CD14-positive monocyte (primary cell): ENCODE measurements at regions not wholly inside any gene's neighbourhood (a gene's known extent, or its start where the extent isn't known, plus 50 kb on each side); places are given as distances from the start of the nearest gene placed in this dataset.

Experiments
- DNase-seq, 3 donors: peaks; one replicate each; pipeline ENCODE4 v3.0.0-alpha.2; 2011 to 2022
- H2AFZ ChIP-seq: 2 replicates; pipeline ENCODE4 v1.6.0; 2012; ENCODE audit warnings: mild to moderate bottlenecking, low read depth, low read length, inconsistent platforms; ENCODE audit not compliant: insufficient read depth, poor library complexity, severe bottlenecking
- H3K27ac ChIP-seq, 2 donors: 1 replicate in 1 of 2; 2 replicates in 1 of 2; pipeline ENCODE4 v1.5.1; 2012 to 2013; ENCODE audit warnings: low read length in 2 of 2, control low read depth in 1 of 2, inconsistent platforms in 1 of 2, low read depth in 1 of 2, mild to moderate bottlenecking in 1 of 2
- H3K27me3 ChIP-seq, 2 donors: one replicate each; pipeline versions ENCODE4 v1.6.0 to v1.6.1; 2011 to 2013; ENCODE audit warnings: low read length in 2 of 2; ENCODE audit not compliant: control insufficient read depth in 2 of 2, insufficient read depth in 2 of 2
- H3K36me3 ChIP-seq, 2 donors: replicated peaks in 1 of 2; 1 replicate in 1 of 2; 2 replicates in 1 of 2; pipeline versions ENCODE4 v1.5.1 to v1.6.1; 2012 to 2013; ENCODE audit warnings: low read length in 2 of 2, control low read depth in 1 of 2, inconsistent platforms in 1 of 2, mild to moderate bottlenecking in 1 of 2; ENCODE audit not compliant: insufficient read depth in 2 of 2, control insufficient read depth in 1 of 2
- H3K4me1 ChIP-seq, 2 donors: 1 replicate in 1 of 2; 2 replicates in 1 of 2; pipeline versions ENCODE4 v1.5.1 to v1.6.1; 2012 to 2013; ENCODE audit warnings: low read length in 2 of 2, control low read depth in 1 of 2, inconsistent platforms in 1 of 2, mild to moderate bottlenecking in 1 of 2, moderate library complexity in 1 of 2; ENCODE audit not compliant: insufficient read depth in 2 of 2, control insufficient read depth in 1 of 2
- H3K4me2 ChIP-seq: replicated peaks from 2 replicates; pipeline ENCODE3; 2012; ENCODE audit warnings: low read length, moderate library complexity, mild to moderate bottlenecking; ENCODE audit not compliant: poor library complexity, severe bottlenecking; ENCODE audit errors: extremely low read depth
- H3K4me3 ChIP-seq, 3 experiments: fragments of 200-600 bp in 1 of 3; sonication (generic) in 1 of 3; replicated peaks in 1 of 3; 1 replicate in 2 of 3; 2 replicates in 1 of 3; pipeline ENCODE4 v1.5.1; 2011 to 2013; ENCODE audit warnings: low read length in 3 of 3, mild to moderate bottlenecking in 3 of 3, control low read depth in 2 of 3, low read depth in 2 of 3, inconsistent platforms in 1 of 3, moderate library complexity in 1 of 3
- H3K79me2 ChIP-seq: 2 replicates; pipeline ENCODE4 v1.6.0; 2012; ENCODE audit warnings: mild to moderate bottlenecking, control low read depth, inconsistent platforms, low read length, moderate library complexity; ENCODE audit not compliant: insufficient read depth
- H3K9ac ChIP-seq: 2 replicates; pipeline ENCODE4 v1.6.0; 2017; ENCODE audit warnings: low read length, mild to moderate bottlenecking; ENCODE audit not compliant: insufficient read depth, poor library complexity, severe bottlenecking
- H3K9me3 ChIP-seq, 2 donors: replicated peaks in 1 of 2; 1 replicate in 1 of 2; 2 replicates in 1 of 2; pipeline versions ENCODE4 v1.5.1 to v1.6.1; 2012 to 2013; ENCODE audit warnings: low read length in 2 of 2, control low read depth in 1 of 2; ENCODE audit not compliant: control insufficient read depth in 1 of 2, insufficient read depth in 1 of 2
- H4K20me1 ChIP-seq: 2 replicates; pipeline ENCODE4 v1.6.0; 2012; ENCODE audit warnings: mild to moderate bottlenecking, low read length, control low read depth, moderate library complexity; ENCODE audit not compliant: insufficient read depth
- H3K27ac Mint-ChIP-seq, 7 donors: one replicate each; pipeline ENCODE4 v1.8.0; 2020; ENCODE audit warnings: mild to moderate bottlenecking in 7 of 7, mixed read lengths in 7 of 7, moderate library complexity in 6 of 7, inconsistent platforms in 2 of 7
- H3K27me3 Mint-ChIP-seq, 3 donors: one replicate each; pipeline ENCODE4 v1.8.0; 2021 to 2022; ENCODE audit warnings: low read depth in 3 of 3, mild to moderate bottlenecking in 3 of 3, mixed read lengths in 3 of 3, moderate library complexity in 3 of 3, inconsistent platforms in 1 of 3
- H3K36me3 Mint-ChIP-seq, 2 donors: one replicate each; pipeline ENCODE4 v1.8.0; 2020; ENCODE audit warnings: mixed read lengths in 2 of 2, inconsistent platforms in 1 of 2, mild to moderate bottlenecking in 1 of 2
- H3K4me1 Mint-ChIP-seq: one replicate; pipeline ENCODE4 v1.8.0; 2020; ENCODE audit warnings: mild to moderate bottlenecking, mixed read lengths
- H3K4me3 Mint-ChIP-seq, 2 donors: one replicate each; pipeline ENCODE4 v1.8.0; 2020; ENCODE audit warnings: mild to moderate bottlenecking in 2 of 2, mixed read lengths in 2 of 2, moderate library complexity in 1 of 2
- H3K9me3 Mint-ChIP-seq, 7 donors: one replicate each; pipeline ENCODE4 v1.8.0; 2020 to 2022; ENCODE audit warnings: mixed read lengths in 7 of 7, mild to moderate bottlenecking in 6 of 7, moderate library complexity in 6 of 7, inconsistent platforms in 2 of 7
- CTCF ChIP-seq: fragments of 200-600 bp; IDR thresholded peaks from one replicate; pipeline ENCODE4 v1.8.0; 2022; ENCODE audit warnings: antibody characterized with exemption, mild to moderate bottlenecking
- WGBS: methylation state at CpG from one replicate; pipeline ENCODE4 v1.1.5; 2013; ENCODE audit warnings: missing lambda C conversion rate; ENCODE audit not compliant: insufficient coverage; 5-methylcytosine and 5-hydroxymethylcytosine counted together
- intact Hi-C, 2 donors: fragments of 100-400 bp; cut with micrococcal nuclease; formaldehyde crosslinking; loops; one replicate each; pipeline versions ENCODE4 v1.15.0 to v1.15.1; 2023

GRCh38 chr2:129178356-129178755 is 801.1 kb upstream of the RAB6C start:
- Histone ChIP-seq H3K79me2 (no peaks in the 10 kb centered on the region), H3K4me3 (no peak overlapping the region), H3K9ac (no peak overlapping the region), H3K27me3 (no peaks in the 10 kb centered on the region), H3K4me1 (no peaks in the 10 kb centered on the region), H4K20me1 (no peaks in the 10 kb centered on the region), H3K36me3 (no peaks in the 10 kb centered on the region), H3K9me3 (peaks cover 0 to 14% of the 10 kb centered on the region in 2 donors), H3K4me2 (no peak overlapping the region), H3K27ac (no peak overlapping the region), H2AFZ (no peak overlapping the region)
- H3K27ac Mint-ChIP-seq: no peak overlapping the region
- no peak for DNase-seq
- peaks cover 0 to 8% (median 3%) of the 10 kb centered on the region in 7 donors for H3K9me3 Mint-ChIP-seq
- H3K36me3 Mint-ChIP-seq: no peaks in the 10 kb centered on the region
- no peak overlapping the region for H3K4me3 Mint-ChIP-seq
- whole genome bisulfite sequencing: 76% methylated on average over 7 of the region's 7 CpGs
- H3K4me1 Mint-ChIP-seq: no peaks in the 10 kb centered on the region
- H3K27me3 Mint-ChIP-seq: peaks cover 0 to 4% (median 2%) of the 10 kb centered on the region in 3 donors
- TF ChIP-seq CTCF: no peak
- intact Hi-C loops: no loop called here

GRCh38 chr2:129179199-129179598 is 800.3 kb upstream of the RAB6C start:
- no peaks in the 10 kb centered on the region for H3K4me1 Mint-ChIP-seq
- no peaks in the 10 kb centered on the region for H4K20me1 ChIP-seq
- H3K4me3 Mint-ChIP-seq: no peak overlapping the region
- no peak for DNase-seq
- peaks cover 0 to 14% of the 10 kb centered on the region in 2 donors for H3K9me3 ChIP-seq
- no peak for TF ChIP-seq CTCF
- H3K27me3 ChIP-seq: no peaks in the 10 kb centered on the region
- H3K27ac ChIP-seq: no peak overlapping the region
- no peak overlapping the region for H2AFZ ChIP-seq
- no peak overlapping the region for H3K4me3 ChIP-seq
- H3K4me2 ChIP-seq: no peak overlapping the region
- H3K9me3 Mint-ChIP-seq: peaks cover 0 to 8% (median 3%) of the 10 kb centered on the region in 7 donors
- no peak overlapping the region for H3K27ac Mint-ChIP-seq
- no peak overlapping the region for H3K9ac ChIP-seq
- intact Hi-C loops: no loop called here
- H3K27me3 Mint-ChIP-seq: peaks cover 0 to 4% (median 2%) of the 10 kb centered on the region in 3 donors
- WGBS: 88% methylated on average over 3 of the region's 3 CpGs
- H3K79me2 ChIP-seq: no peaks in the 10 kb centered on the region
- H3K36me3 Mint-ChIP-seq: no peaks in the 10 kb centered on the region
- no peaks in the 10 kb centered on the region for H3K4me1 ChIP-seq
- H3K36me3 ChIP-seq: no peaks in the 10 kb centered on the region
